ENCODE measurements at regions not wholly inside any gene's neighbourhood (a gene's known extent, or its start where the extent isn't known, plus 50 kb on each side); places are given as distances from the start of the nearest gene placed in this dataset.

GRCh38 chr1:213369465-213369864 lies 318.4 kb downstream of the RPS6KC1 start:
- Histone ChIP-seq H3K4me3 (ENCODE audit: low read depth in 2 of 2, low read length in 1 of 2) (no peak overlapping the region), H3K27ac (ENCODE audit: low read depth in 2 of 2, low read length in 1 of 2) (no peak overlapping the region; a peak in 1 of 4 replicates), H3K9ac (no peak overlapping the region), H3K36me3 (replicated peaks in 1 of 2; ENCODE audit: control insufficient read depth in 1 of 2, insufficient read depth in 2 of 2, low read length in 1 of 2) (no peaks in the 10 kb centered on the region), H3K27me3 (ENCODE audit: insufficient read depth) (no peaks in the 10 kb centered on the region), H3K4me2 (no peak overlapping the region), H3K4me1 (ENCODE audit: control insufficient read depth in 1 of 2, insufficient read depth in 2 of 2, low read depth in 1 of 2, low read length in 1 of 2) (peaks cover 0 to 6% of the 10 kb centered on the region in 2 experiments; a peak in 1 of 4 replicates), H4K20me1 (ENCODE audit: insufficient read depth) (no peaks in the 10 kb centered on the region), H2AFZ (ENCODE audit: low read depth) (no peak overlapping the region), H3K9me3 (no peaks in the 10 kb centered on the region), H3K79me2 (ENCODE audit: insufficient read depth) (no peaks in the 10 kb centered on the region), H3K9me2 (no peaks in the 10 kb centered on the region), H3F3A (replicated peaks; ENCODE audit: insufficient read depth) (no peaks in the 10 kb centered on the region)
- POLR2A ChIA-PET, result no interaction called here
- TF ChIP-seq GABPA (IDR thresholded peaks at IDR 0.05; ENCODE audit: low read depth) (no peak), ELF1 (IDR thresholded peaks at IDR 0.05) (no peak), CHD2 (IDR thresholded peaks at IDR 0.05; ENCODE audit: low read length, partially characterized antibody) (no peak), SIN3A (IDR thresholded peaks at IDR 0.05; ENCODE audit: borderline replicate concordance, low read depth, low read length) (no peak), SMC3 (IDR thresholded peaks at IDR 0.05; ENCODE audit: low read depth, low read length) (no peak), USF2 (IDR thresholded peaks at IDR 0.05; ENCODE audit: borderline replicate concordance, low read depth, low read length) (no peak), POLR2AphosphoS5 (IDR thresholded peaks at IDR 0.05; ENCODE audit: low read depth, low read length) (no peak), EZH2phosphoT487 (IDR thresholded peaks at IDR 0.05; ENCODE audit: borderline replicate concordance, low read depth) (no peak), REST (IDR thresholded peaks at IDR 0.05; ENCODE audit: low read depth, low read length) (no peak), FOSL2 (IDR thresholded peaks at IDR 0.05; ENCODE audit: borderline replicate concordance, low read depth) (no peak), MEF2A (IDR thresholded peaks at IDR 0.05; ENCODE audit: borderline replicate concordance, low read depth) (no peak), PBX3 (IDR thresholded peaks at IDR 0.05) (no peak)
- 36% methylated on average over 5 of the region's 5 CpGs for WGBS (ENCODE audit: low lambda C conversion rate)
- no peak for DNase-seq
- CTCF ChIA-PET, result interaction anchor here (0.6 to 2.6 kb wide), 3 partner anchors 108 to 959 kb away, joined by 3 to 9 read pairs (median 3); no protein-coding TSS in a partner anchor

GRCh38 chr1:213370523-213370922 lies 319.5 kb downstream of the RPS6KC1 start:
- no peaks in the 10 kb centered on the region for H3K9me2 ChIP-seq
- no peaks in the 10 kb centered on the region for H3K36me3 ChIP-seq (replicated peaks in 1 of 2; ENCODE audit: control insufficient read depth in 1 of 2, insufficient read depth in 2 of 2, low read length in 1 of 2)
- H4K20me1 ChIP-seq (ENCODE audit: insufficient read depth), result no peaks in the 10 kb centered on the region
- DNase-seq, result no peak
- no peak overlapping the region for H3K27ac ChIP-seq (ENCODE audit: low read depth in 2 of 2, low read length in 1 of 2)
- ChIA-PET POLR2A (no interaction called here), CTCF (no interaction called here)
- H3K4me2 ChIP-seq, result no peak overlapping the region
- no peak overlapping the region for H2AFZ ChIP-seq (ENCODE audit: low read depth)
- no peaks in the 10 kb centered on the region for H3F3A ChIP-seq (replicated peaks; ENCODE audit: insufficient read depth)
- 48% methylated on average over 5 of the region's 5 CpGs for WGBS (ENCODE audit: low lambda C conversion rate)
- no peak overlapping the region for H3K4me3 ChIP-seq (ENCODE audit: low read depth in 2 of 2, low read length in 1 of 2)
- no peaks in the 10 kb centered on the region for H3K79me2 ChIP-seq (ENCODE audit: insufficient read depth)
- H3K4me1 ChIP-seq (ENCODE audit: control insufficient read depth in 1 of 2, insufficient read depth in 2 of 2, low read depth in 1 of 2, low read length in 1 of 2), result peaks cover 0 to 6% of the 10 kb centered on the region in 2 experiments; a peak in 1 of 4 replicates
- H3K9me3 ChIP-seq, result no peaks in the 10 kb centered on the region
- no peak overlapping the region for H3K9ac ChIP-seq
- no peaks in the 10 kb centered on the region for H3K27me3 ChIP-seq (ENCODE audit: insufficient read depth)
- TF ChIP-seq CTCF (IDR thresholded peaks at IDR 0.05) (no peak), RFX5 (IDR thresholded peaks at IDR 0.05; ENCODE audit: low read length) (no peak), EZH2phosphoT487 (IDR thresholded peaks at IDR 0.05; ENCODE audit: borderline replicate concordance, low read depth) (no peak), NFIC (IDR thresholded peaks at IDR 0.05; ENCODE audit: borderline replicate concordance) (no peak), NRF1 (IDR thresholded peaks at IDR 0.05; ENCODE audit: low read depth, low read length) (no peak), MEF2A (IDR thresholded peaks at IDR 0.05; ENCODE audit: borderline replicate concordance, low read depth) (no peak), FOSL2 (IDR thresholded peaks at IDR 0.05; ENCODE audit: borderline replicate concordance, low read depth) (no peak), ZBTB33 (IDR thresholded peaks at IDR 0.05; ENCODE audit: borderline replicate concordance, low read depth) (no peak), FOXJ3 (CRISPR knock-in tag; IDR thresholded peaks at IDR 0.05) (no peak), GABPA (IDR thresholded peaks at IDR 0.05; ENCODE audit: low read depth) (no peak)

All from SK-N-SH (cell line).